Umbilical cord (tissue), 1 donor: ENCODE measurements at regions not wholly inside any gene's neighbourhood (a gene's known extent, or its start where the extent isn't known, plus 50 kb on each side); places are given as distances from the start of the nearest gene placed in this dataset.
A peak's percentile ranks its signal among the peaks of the same experiment; 100 is the strongest.
"Not testable (repeated sequence)": the region's sequence is repeated elsewhere in the genome, so short reads cannot be mapped to it uniquely, and the experiment has no call there.

Experiments
- DNase-seq: peaks from one replicate; pipeline ENCODE4 v3.0.0-alpha.2; 2015; ENCODE audit warnings: low spot score

- DNase-seq: peak; percentile 4
Observed at GRCh38 chr4:33864290-33864859, 2379.9 kb downstream of the ARAP2 start.

GRCh38 chr4:33873791-33874190 lies 2370.5 kb downstream of the ARAP2 start:
- no peak for DNase-seq

- no peak for DNase-seq
Observed at GRCh38 chr4:33878710-33879109, 2365.6 kb downstream of the ARAP2 start.

GRCh38 chr4:33881176-33881575 lies 2363.1 kb downstream of the ARAP2 start:
- DNase-seq: no peak

GRCh38 chr4:33882246-33882990 lies 2361.9 kb downstream of the ARAP2 start:
- peak; percentile 32 for DNase-seq

GRCh38 chr4:33883111-33883510 lies 2361.2 kb downstream of the ARAP2 start:
- DNase-seq: peak; percentile 13

GRCh38 chr4:33886356-33886755 lies 2358.0 kb downstream of the ARAP2 start:
- no peak for DNase-seq

- DNase-seq: no peak
Observed at GRCh38 chr4:33890841-33891240, 2353.5 kb downstream of the ARAP2 start.

- DNase-seq: no peak
Observed at GRCh38 chr4:33911959-33912358, 2332.4 kb downstream of the ARAP2 start.

- DNase-seq: no peak
Observed at GRCh38 chr4:33914386-33914785, 2329.9 kb downstream of the ARAP2 start.

GRCh38 chr4:33923469-33923868 lies 2320.8 kb downstream of the ARAP2 start:
- no peak for DNase-seq

- peak; percentile 68 for DNase-seq
Observed at GRCh38 chr4:33924239-33924638, 2320.1 kb downstream of the ARAP2 start.

GRCh38 chr4:33924811-33925210 lies 2319.5 kb downstream of the ARAP2 start:
- peak; percentile 2 for DNase-seq

GRCh38 chr4:33930497-33930896 lies 2313.8 kb downstream of the ARAP2 start:
- DNase-seq: no peak

GRCh38 chr4:33931026-33931425 lies 2313.3 kb downstream of the ARAP2 start:
- no peak for DNase-seq

- no peak for DNase-seq
Observed at GRCh38 chr4:33940281-33940680, 2304.0 kb downstream of the ARAP2 start.

GRCh38 chr4:33941854-33942253 lies 2302.5 kb downstream of the ARAP2 start:
- peak; percentile 40 for DNase-seq

- no peak for DNase-seq
Observed at GRCh38 chr4:33948921-33949320, 2295.4 kb downstream of the ARAP2 start.

- DNase-seq: not testable (repeated sequence)
Observed at GRCh38 chr4:33953848-33954247, 2290.5 kb downstream of the ARAP2 start.

- DNase-seq: no peak
Observed at GRCh38 chr4:33954759-33955158, 2289.6 kb downstream of the ARAP2 start.

- DNase-seq: no peak
Observed at GRCh38 chr4:33959519-33959918, 2284.8 kb downstream of the ARAP2 start.

- DNase-seq: peak; percentile 5
Observed at GRCh38 chr4:33961761-33962160, 2282.6 kb downstream of the ARAP2 start.

- no peak for DNase-seq
Observed at GRCh38 chr4:33966808-33967207, 2277.5 kb downstream of the ARAP2 start.
